ENCODE measurements at regions not wholly inside any gene's neighbourhood (a gene's known extent, or its start where the extent isn't known, plus 50 kb on each side); places are given as distances from the start of the nearest gene placed in this dataset.

DNA sequence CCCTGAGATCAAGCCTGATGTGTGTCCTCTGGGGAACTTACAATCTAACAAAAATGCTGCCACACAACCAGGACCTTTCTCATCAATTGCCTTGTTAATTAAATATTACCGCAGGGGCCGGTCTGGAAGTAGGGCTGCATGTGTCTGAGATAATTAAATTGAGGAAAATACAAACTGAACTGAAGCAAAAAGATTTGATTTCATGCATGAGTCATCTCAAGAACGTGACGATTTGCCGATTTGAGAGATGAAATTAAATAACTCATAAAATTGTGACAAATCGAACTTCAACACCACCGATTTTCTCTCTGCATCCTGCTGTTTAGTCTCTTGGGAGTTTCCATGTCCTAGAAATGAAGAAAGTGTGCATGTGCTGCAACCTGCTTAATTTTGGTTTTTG lies 94.6 kb upstream of the DAAM1 start:
- TF ChIP-seq POLR2AphosphoS5 (IDR thresholded peaks at IDR 0.05; ENCODE audit: low read depth, low read length) (no peak), PAX5 (IDR thresholded peaks at IDR 0.05; ENCODE audit: insufficient read depth, low read length, severe bottlenecking) (no peak)
